ENCODE measurements at regions not wholly inside any gene's neighbourhood (a gene's known extent, or its start where the extent isn't known, plus 50 kb on each side); places are given as distances from the start of the nearest gene placed in this dataset.

DNA sequence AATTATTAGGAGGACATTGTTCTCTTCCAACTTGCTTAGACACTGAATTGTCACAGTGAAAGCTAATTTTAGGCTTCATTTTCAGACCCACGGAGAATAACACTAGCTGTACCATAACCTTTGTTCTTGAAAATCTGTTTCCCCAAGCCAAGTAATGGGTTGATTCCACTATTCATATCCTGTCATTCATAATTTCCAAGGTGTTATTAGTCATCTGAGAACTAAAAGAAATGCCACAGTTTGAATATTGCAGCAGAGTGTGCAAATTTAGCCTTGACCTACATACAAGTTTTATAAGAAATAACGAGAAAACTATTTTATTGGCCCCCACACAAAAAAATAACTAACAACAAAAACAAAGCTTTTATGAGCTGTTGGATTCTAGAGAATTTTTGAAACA lies 148.5 kb upstream of the TYRP1 start:
- TF ChIP-seq, protein P1, sequence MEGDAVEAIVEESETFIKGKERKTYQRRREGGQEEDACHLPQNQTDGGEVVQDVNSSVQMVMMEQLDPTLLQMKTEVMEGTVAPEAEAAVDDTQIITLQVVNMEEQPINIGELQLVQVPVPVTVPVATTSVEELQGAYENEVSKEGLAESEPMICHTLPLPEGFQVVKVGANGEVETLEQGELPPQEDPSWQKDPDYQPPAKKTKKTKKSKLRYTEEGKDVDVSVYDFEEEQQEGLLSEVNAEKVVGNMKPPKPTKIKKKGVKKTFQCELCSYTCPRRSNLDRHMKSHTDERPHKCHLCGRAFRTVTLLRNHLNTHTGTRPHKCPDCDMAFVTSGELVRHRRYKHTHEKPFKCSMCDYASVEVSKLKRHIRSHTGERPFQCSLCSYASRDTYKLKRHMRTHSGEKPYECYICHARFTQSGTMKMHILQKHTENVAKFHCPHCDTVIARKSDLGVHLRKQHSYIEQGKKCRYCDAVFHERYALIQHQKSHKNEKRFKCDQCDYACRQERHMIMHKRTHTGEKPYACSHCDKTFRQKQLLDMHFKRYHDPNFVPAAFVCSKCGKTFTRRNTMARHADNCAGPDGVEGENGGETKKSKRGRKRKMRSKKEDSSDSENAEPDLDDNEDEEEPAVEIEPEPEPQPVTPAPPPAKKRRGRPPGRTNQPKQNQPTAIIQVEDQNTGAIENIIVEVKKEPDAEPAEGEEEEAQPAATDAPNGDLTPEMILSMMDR (IDR thresholded peaks at IDR 0.05) = no peak
- TF ChIP-seq POLR2A (IDR thresholded peaks at IDR 0.05) = no peak

All from gastroesophageal sphincter (tissue), 3 donors.